HFFc6 (cell line): ENCODE measurements at regions not wholly inside any gene's neighbourhood (a gene's known extent, or its start where the extent isn't known, plus 50 kb on each side); places are given as distances from the start of the nearest gene placed in this dataset.
A peak's percentile ranks its signal among the peaks of the same experiment; 100 is the strongest.

Experiments
- DNase-seq: peaks from one replicate; pipeline ENCODE4 v3.0.0-alpha.2; 2018
- H3K27ac Mint-ChIP-seq: 2 replicates; pipeline ENCODE4 v1.8.0; 2020; ENCODE audit warnings: mild to moderate bottlenecking, mixed read lengths
- H3K27me3 Mint-ChIP-seq: 2 replicates; pipeline ENCODE4 v1.8.0; 2021; ENCODE audit warnings: mild to moderate bottlenecking, moderate library complexity, mixed read lengths; ENCODE audit not compliant: insufficient read depth
- H3K36me3 Mint-ChIP-seq: 2 replicates; pipeline ENCODE4 v1.8.0; 2021; ENCODE audit warnings: low read depth, mixed read lengths
- H3K4me1 Mint-ChIP-seq: 2 replicates; pipeline ENCODE4 v1.8.0; 2020; ENCODE audit warnings: low read depth, mixed read lengths
- H3K4me3 Mint-ChIP-seq: 2 replicates; pipeline ENCODE4 v1.8.0; 2020; ENCODE audit warnings: mild to moderate bottlenecking, moderate library complexity, mixed read lengths
- H3K9me3 Mint-ChIP-seq: 2 replicates; pipeline ENCODE4 v1.8.0; 2020; ENCODE audit warnings: mild to moderate bottlenecking, mixed read lengths
- TF ChIP-seq, protein P1 (sequence below): fragments of 200-600 bp; sonication (generic); IDR thresholded peaks from 2 replicates; pipeline ENCODE4 v1.5.0; 2021; ENCODE audit warnings: antibody characterized with exemption, mild to moderate bottlenecking

DNA sequence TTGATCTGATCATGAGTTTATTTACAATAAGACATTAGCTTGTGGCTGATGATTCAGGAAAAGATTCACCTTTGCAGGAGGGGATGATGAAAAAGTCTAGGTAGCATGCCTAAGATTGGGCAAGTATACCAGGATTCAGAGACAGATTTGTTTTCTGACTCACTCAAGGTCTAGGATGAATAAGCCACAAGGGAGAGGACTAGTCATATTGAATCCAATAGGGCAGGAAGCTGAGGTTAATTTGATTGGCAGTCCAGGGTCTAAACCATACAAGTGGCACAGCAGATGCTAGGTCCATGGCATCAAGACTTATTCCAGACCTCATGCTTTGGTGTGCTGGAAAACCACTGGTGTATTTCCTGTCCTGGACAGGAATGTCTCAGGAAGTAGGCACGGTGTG is 1133.4 kb downstream of the XPNPEP1 start:
- TF ChIP-seq, protein P1, sequence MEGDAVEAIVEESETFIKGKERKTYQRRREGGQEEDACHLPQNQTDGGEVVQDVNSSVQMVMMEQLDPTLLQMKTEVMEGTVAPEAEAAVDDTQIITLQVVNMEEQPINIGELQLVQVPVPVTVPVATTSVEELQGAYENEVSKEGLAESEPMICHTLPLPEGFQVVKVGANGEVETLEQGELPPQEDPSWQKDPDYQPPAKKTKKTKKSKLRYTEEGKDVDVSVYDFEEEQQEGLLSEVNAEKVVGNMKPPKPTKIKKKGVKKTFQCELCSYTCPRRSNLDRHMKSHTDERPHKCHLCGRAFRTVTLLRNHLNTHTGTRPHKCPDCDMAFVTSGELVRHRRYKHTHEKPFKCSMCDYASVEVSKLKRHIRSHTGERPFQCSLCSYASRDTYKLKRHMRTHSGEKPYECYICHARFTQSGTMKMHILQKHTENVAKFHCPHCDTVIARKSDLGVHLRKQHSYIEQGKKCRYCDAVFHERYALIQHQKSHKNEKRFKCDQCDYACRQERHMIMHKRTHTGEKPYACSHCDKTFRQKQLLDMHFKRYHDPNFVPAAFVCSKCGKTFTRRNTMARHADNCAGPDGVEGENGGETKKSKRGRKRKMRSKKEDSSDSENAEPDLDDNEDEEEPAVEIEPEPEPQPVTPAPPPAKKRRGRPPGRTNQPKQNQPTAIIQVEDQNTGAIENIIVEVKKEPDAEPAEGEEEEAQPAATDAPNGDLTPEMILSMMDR: no peak
- DNase-seq: peak; percentile 63
- Mint-ChIP-seq H3K36me3 (peaks cover 5% of the 10 kb centered on the region; the same call in 1 of the 2 replicates), H3K4me1 (peaks cover 43% of the 10 kb centered on the region; the same call in 1 of the 2 replicates), H3K4me3 (no peak overlapping the region), H3K27ac (peak overlapping the region; percentile 59; the same call in 1 of the 2 replicates), H3K9me3 (peaks cover 32% of the 10 kb centered on the region), H3K27me3 (no peaks in the 10 kb centered on the region; the same call in 1 of the 2 replicates)

DNA sequence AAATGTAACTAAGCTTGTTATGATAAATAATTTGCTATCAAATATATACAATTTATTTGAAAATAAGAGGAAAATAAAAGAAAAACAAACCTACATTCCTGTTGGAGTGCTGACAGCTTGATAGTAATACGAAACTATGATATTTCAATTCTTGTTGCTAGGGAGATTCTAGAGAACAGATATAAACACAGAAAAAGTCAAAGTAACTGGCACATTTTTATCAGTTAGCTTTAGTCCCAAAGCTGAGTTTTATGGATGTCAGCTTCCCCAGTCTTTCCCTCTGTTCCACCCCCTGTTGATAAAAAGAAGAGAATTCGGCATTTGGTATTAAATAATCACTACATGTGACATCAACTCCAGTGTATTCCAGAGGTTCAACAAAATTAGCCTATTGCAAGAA is 1134.0 kb downstream of the XPNPEP1 start:
- DNase-seq: no peak
- H3K27ac Mint-ChIP-seq: peak overlapping the region; percentile 59; the same call in 1 of the 2 replicates
- H3K36me3 Mint-ChIP-seq: peaks cover 5% of the 10 kb centered on the region; the same call in 1 of the 2 replicates
- peaks cover 34% of the 10 kb centered on the region for H3K9me3 Mint-ChIP-seq
- peaks cover 43% of the 10 kb centered on the region; the same call in 1 of the 2 replicates for H3K4me1 Mint-ChIP-seq
- H3K4me3 Mint-ChIP-seq: no peak overlapping the region
- TF ChIP-seq, protein P1: no peak
- H3K27me3 Mint-ChIP-seq: no peaks in the 10 kb centered on the region; the same call in 1 of the 2 replicates

DNA sequence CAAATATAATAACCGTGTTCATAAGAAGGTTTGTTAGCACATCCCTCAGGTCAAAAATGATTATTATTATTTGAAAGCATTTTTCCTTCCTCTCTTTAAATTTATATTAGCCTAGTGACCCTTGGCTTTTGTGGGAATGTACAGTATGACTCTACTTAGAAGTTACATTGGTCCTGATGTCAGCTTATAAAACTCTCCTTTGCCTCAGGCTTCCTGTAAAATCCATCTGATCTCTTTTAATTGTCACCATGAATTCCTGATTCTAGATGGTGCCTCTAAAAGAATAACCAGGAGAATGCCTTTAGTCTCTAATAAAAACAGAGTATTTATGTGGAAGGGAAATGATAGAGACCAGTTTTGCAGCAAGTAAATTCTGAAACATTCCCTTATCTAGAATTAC is 1134.4 kb downstream of the XPNPEP1 start:
- Mint-ChIP-seq H3K36me3 (peaks cover 5% of the 10 kb centered on the region; the same call in 1 of the 2 replicates), H3K9me3 (peaks cover 38% of the 10 kb centered on the region), H3K4me3 (no peak overlapping the region; the same call in 1 of the 2 replicates), H3K27me3 (no peaks in the 10 kb centered on the region; the same call in 1 of the 2 replicates), H3K4me1 (peaks cover 43% of the 10 kb centered on the region; the same call in 1 of the 2 replicates), H3K27ac (no peak overlapping the region; the same call in 1 of the 2 replicates)
- TF ChIP-seq, protein P1: no peak
- DNase-seq: peak; percentile 40

DNA sequence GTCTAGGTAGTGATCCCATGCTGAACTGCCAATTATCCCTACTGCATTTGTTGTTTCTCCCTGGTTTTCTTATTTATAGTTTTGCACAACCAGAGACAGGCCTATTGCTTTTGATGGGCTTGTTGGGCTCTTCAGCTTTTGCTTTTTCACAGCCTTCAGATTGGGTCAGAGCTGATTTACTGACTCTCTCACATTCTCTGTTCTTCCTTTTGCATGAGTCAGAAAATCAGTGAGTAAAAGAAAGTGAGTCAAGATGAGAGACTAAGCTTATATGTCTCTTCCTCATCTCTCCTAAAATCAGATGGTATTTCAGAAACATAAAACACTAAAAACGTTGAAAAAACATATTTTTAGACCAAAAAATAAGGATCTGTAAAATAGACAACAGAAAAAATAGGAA is 1135.4 kb downstream of the XPNPEP1 start:
- TF ChIP-seq, protein P1: no peak
- H3K27ac Mint-ChIP-seq: peak overlapping the region; percentile 27; the same call in 1 of the 2 replicates
- DNase-seq: peak; percentile 74
- peaks cover 43% of the 10 kb centered on the region; the same call in 1 of the 2 replicates for H3K4me1 Mint-ChIP-seq
- H3K27me3 Mint-ChIP-seq: no peaks in the 10 kb centered on the region
- peak overlapping the region; percentile 2; the same call in 1 of the 2 replicates for H3K4me3 Mint-ChIP-seq
- peaks cover 9% of the 10 kb centered on the region; the same call in 1 of the 2 replicates for H3K36me3 Mint-ChIP-seq
- peaks cover 44% of the 10 kb centered on the region for H3K9me3 Mint-ChIP-seq

DNA sequence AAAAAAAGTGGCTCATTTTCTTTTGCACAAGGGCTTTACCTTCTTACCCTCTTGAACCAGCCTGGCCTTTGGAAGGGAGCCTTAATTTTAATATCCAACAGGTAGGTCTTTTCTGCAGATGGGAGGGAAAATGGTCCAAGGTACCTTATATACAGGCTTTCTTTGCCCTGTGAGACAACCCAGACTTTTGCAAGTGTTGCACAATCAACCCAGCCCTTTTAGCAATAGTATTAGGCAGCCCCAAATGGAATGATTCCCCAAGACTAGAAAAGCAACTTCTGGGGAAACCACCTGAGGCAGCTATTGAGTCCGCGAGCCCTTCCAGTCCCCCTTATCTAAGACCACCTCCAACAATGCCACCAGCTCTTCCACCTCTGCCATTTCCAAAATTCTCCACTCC is 1138.3 kb downstream of the XPNPEP1 start:
- H3K27ac Mint-ChIP-seq: no peak overlapping the region
- H3K9me3 Mint-ChIP-seq: peaks cover 40% of the 10 kb centered on the region
- peaks cover 9% of the 10 kb centered on the region; the same call in 1 of the 2 replicates for H3K36me3 Mint-ChIP-seq
- TF ChIP-seq, protein P1: no peak
- no peak for DNase-seq
- no peaks in the 10 kb centered on the region for H3K27me3 Mint-ChIP-seq
- H3K4me1 Mint-ChIP-seq: peaks cover 26% of the 10 kb centered on the region; the same call in 1 of the 2 replicates
- no peak overlapping the region for H3K4me3 Mint-ChIP-seq
